Stimulated activated CD8-positive, alpha-beta memory T cell treated with anti-CD3 and anti-CD28 coated beads, Interleukin-15, amount 100 ng/mL, for 4 hours (primary cell): ENCODE measurements at regions not wholly inside any gene's neighbourhood (a gene's known extent, or its start where the extent isn't known, plus 50 kb on each side); places are given as distances from the start of the nearest gene placed in this dataset.

Source experiments
- DNase-seq, 2 donors: peaks; one replicate each; pipeline ENCODE4 v3.0.0-alpha.2; 2020; ENCODE audit warnings: low read depth in 2 of 2

- no peak for DNase-seq
Measured at GRCh38 chr2:193580176-193580950, 1385.6 kb upstream of the TMEFF2 start.

- DNase-seq, result no peak
Measured at GRCh38 chr2:193566886-193567285, 1372.2 kb upstream of the TMEFF2 start.

GRCh38 chr2:193566276-193566675 lies 1371.5 kb upstream of the TMEFF2 start:
- no peak for DNase-seq

- DNase-seq, result no peak
Measured at GRCh38 chr2:193562031-193562430, 1367.3 kb upstream of the TMEFF2 start.

- no peak for DNase-seq
Measured at GRCh38 chr2:193561054-193561453, 1366.3 kb upstream of the TMEFF2 start.

GRCh38 chr2:193556766-193557470 lies 1362.2 kb upstream of the TMEFF2 start:
- no peak for DNase-seq

- DNase-seq, result no peak
Measured at GRCh38 chr2:193549661-193550060, 1354.9 kb upstream of the TMEFF2 start.

- no peak for DNase-seq
Measured at GRCh38 chr2:193542762-193543161, 1348.0 kb upstream of the TMEFF2 start.

- DNase-seq, result no peak
Measured at GRCh38 chr2:193539188-193539587, 1344.5 kb upstream of the TMEFF2 start.

- DNase-seq, result no peak
Measured at GRCh38 chr2:193538061-193538460, 1343.3 kb upstream of the TMEFF2 start.

- no peak for DNase-seq
Measured at GRCh38 chr2:193537531-193537930, 1342.8 kb upstream of the TMEFF2 start.

GRCh38 chr2:193528458-193528857 lies 1333.7 kb upstream of the TMEFF2 start:
- DNase-seq, result no peak

GRCh38 chr2:193527146-193527545 lies 1332.4 kb upstream of the TMEFF2 start:
- no peak for DNase-seq

GRCh38 chr2:193523662-193524061 lies 1328.9 kb upstream of the TMEFF2 start:
- no peak for DNase-seq

- no peak for DNase-seq
Measured at GRCh38 chr2:193521523-193521922, 1326.8 kb upstream of the TMEFF2 start.

GRCh38 chr2:193520709-193521458 lies 1326.2 kb upstream of the TMEFF2 start:
- no peak for DNase-seq

- no peak for DNase-seq
Measured at GRCh38 chr2:193518041-193518817, 1323.5 kb upstream of the TMEFF2 start.

GRCh38 chr2:193517615-193518014 lies 1322.9 kb upstream of the TMEFF2 start:
- DNase-seq, result no peak

- no peak for DNase-seq
Measured at GRCh38 chr2:193506035-193506434, 1311.3 kb upstream of the TMEFF2 start.

GRCh38 chr2:193505620-193506019 lies 1310.9 kb upstream of the TMEFF2 start:
- DNase-seq, result no peak

- no peak for DNase-seq
Measured at GRCh38 chr2:193502363-193503035, 1307.8 kb upstream of the TMEFF2 start.
